ENCODE measurements at regions not wholly inside any gene's neighbourhood (a gene's known extent, or its start where the extent isn't known, plus 50 kb on each side); places are given as distances from the start of the nearest gene placed in this dataset.

- Mint-ChIP-seq H3K9me3 (ENCODE audit: unreplicated experiment) (peaks cover 18% of the 10 kb centered on the region), H3K27me3 (ENCODE audit: insufficient read depth, unreplicated experiment) (no peaks in the 10 kb centered on the region), H3K36me3 (ENCODE audit: insufficient read depth, unreplicated experiment) (no peaks in the 10 kb centered on the region), H3K4me3 (ENCODE audit: unreplicated experiment) (no peak overlapping the region), H3K4me1 (ENCODE audit: insufficient read depth, unreplicated experiment) (no peaks in the 10 kb centered on the region), H3K27ac (ENCODE audit: low read depth, unreplicated experiment) (no peak overlapping the region)
- no TSS peak for BruUV-seq (replicated peaks)
- POLR2A ChIA-PET, result interaction anchor here (1.0 to 1.1 kb wide), 2 partner anchors 15 to 44 kb away, joined by 3 to 4 read pairs; no protein-coding TSS in a partner anchor
- CTCF ChIA-PET, result interaction anchor here (0.6 kb wide), 1 partner anchor 18 kb away, joined by 3 read pairs; no protein-coding TSS in a partner anchor
- no peak for DNase-seq (ENCODE audit: unreplicated experiment)
- TF ChIP-seq CTCF (IDR thresholded peaks at IDR 0.05; ENCODE audit: unreplicated experiment), result no peak
- intact Hi-C loops (cut with micrococcal nuclease), result no loop called here
These were observed 184.6 kb upstream of the IRS2 start for GRCh38 chr13:109971006-109971405.

- Mint-ChIP-seq H3K9me3 (ENCODE audit: unreplicated experiment) (peaks cover 18% of the 10 kb centered on the region), H3K36me3 (ENCODE audit: insufficient read depth, unreplicated experiment) (no peaks in the 10 kb centered on the region), H3K4me3 (ENCODE audit: unreplicated experiment) (no peak overlapping the region), H3K4me1 (ENCODE audit: insufficient read depth, unreplicated experiment) (no peaks in the 10 kb centered on the region), H3K27ac (ENCODE audit: low read depth, unreplicated experiment) (no peak overlapping the region), H3K27me3 (ENCODE audit: insufficient read depth, unreplicated experiment) (no peaks in the 10 kb centered on the region)
- DNase-seq (ENCODE audit: unreplicated experiment), result peak; percentile 17
- intact Hi-C loops (cut with micrococcal nuclease), result no loop called here
- TF ChIP-seq CTCF (IDR thresholded peaks at IDR 0.05; ENCODE audit: unreplicated experiment), result no peak
- CTCF ChIA-PET, result interaction anchor here (0.7 kb wide), 2 partner anchors 11 to 460 kb away, joined by 3 read pairs; no protein-coding TSS in a partner anchor
- POLR2A ChIA-PET, result interaction anchor here (1.1 kb wide), 1 partner anchor 32 kb away, joined by 4 read pairs; no protein-coding TSS in a partner anchor
- BruUV-seq (replicated peaks), result no TSS peak
These were observed 182.6 kb upstream of the IRS2 start for GRCh38 chr13:109968876-109969577.

- Mint-ChIP-seq H3K4me1 (ENCODE audit: insufficient read depth, unreplicated experiment) (no peaks in the 10 kb centered on the region), H3K36me3 (ENCODE audit: insufficient read depth, unreplicated experiment) (no peaks in the 10 kb centered on the region), H3K9me3 (ENCODE audit: unreplicated experiment) (no peaks in the 10 kb centered on the region), H3K27ac (ENCODE audit: low read depth, unreplicated experiment) (no peak overlapping the region), H3K4me3 (ENCODE audit: unreplicated experiment) (no peak overlapping the region), H3K27me3 (ENCODE audit: insufficient read depth, unreplicated experiment) (no peaks in the 10 kb centered on the region)
- ChIA-PET CTCF (interaction anchor here (0.5 kb wide), 1 partner anchor 146 kb away, joined by 4 read pairs; no protein-coding TSS in a partner anchor), POLR2A (no interaction called here)
- no TSS peak for BruUV-seq (replicated peaks)
- no peak for TF ChIP-seq CTCF (IDR thresholded peaks at IDR 0.05; ENCODE audit: unreplicated experiment)
- DNase-seq (ENCODE audit: unreplicated experiment), result no peak
- intact Hi-C loops (cut with micrococcal nuclease), result no loop called here
These were observed 177.7 kb upstream of the IRS2 start for GRCh38 chr13:109963960-109964563.

GRCh38 chr13:109963384-109963783, 177.0 kb upstream of the IRS2 start:
- intact Hi-C loops (cut with micrococcal nuclease), result no loop called here
- CTCF ChIA-PET, result interaction anchor here (0.7 to 1.6 kb wide), 3 partner anchors 11 to 31 kb away, joined by 3 to 4 read pairs (median 3); no protein-coding TSS in a partner anchor

More at GRCh38 chr13:109963384-109963783, 177.0 kb upstream of the IRS2 start:
- H3K4me1 Mint-ChIP-seq (ENCODE audit: insufficient read depth, unreplicated experiment), result no peaks in the 10 kb centered on the region
- H3K36me3 Mint-ChIP-seq (ENCODE audit: insufficient read depth, unreplicated experiment), result no peaks in the 10 kb centered on the region
- no peaks in the 10 kb centered on the region for H3K9me3 Mint-ChIP-seq (ENCODE audit: unreplicated experiment)
- H3K27me3 Mint-ChIP-seq (ENCODE audit: insufficient read depth, unreplicated experiment), result no peaks in the 10 kb centered on the region
- no TSS peak for BruUV-seq (replicated peaks)
- TF ChIP-seq CTCF (IDR thresholded peaks at IDR 0.05; ENCODE audit: unreplicated experiment), result no peak
- DNase-seq (ENCODE audit: unreplicated experiment), result no peak
- POLR2A ChIA-PET, result no interaction called here
- no peak overlapping the region for H3K27ac Mint-ChIP-seq (ENCODE audit: low read depth, unreplicated experiment)
- no peak overlapping the region for H3K4me3 Mint-ChIP-seq (ENCODE audit: unreplicated experiment)

Measured in MCF 10A (cell line).